Medulla oblongata (tissue), 1 donor: ENCODE measurements at regions not wholly inside any gene's neighbourhood (a gene's known extent, or its start where the extent isn't known, plus 50 kb on each side); places are given as distances from the start of the nearest gene placed in this dataset.
A peak's percentile ranks its signal among the peaks of the same experiment; 100 is the strongest.
"Not testable (repeated sequence)": the region's sequence is repeated elsewhere in the genome, so short reads cannot be mapped to it uniquely, and the experiment has no call there.

Experiments
- DNase-seq: peaks from one replicate; pipeline ENCODE4 v3.0.0-alpha.2; 2015; ENCODE audit errors: extremely low spot score

DNA sequence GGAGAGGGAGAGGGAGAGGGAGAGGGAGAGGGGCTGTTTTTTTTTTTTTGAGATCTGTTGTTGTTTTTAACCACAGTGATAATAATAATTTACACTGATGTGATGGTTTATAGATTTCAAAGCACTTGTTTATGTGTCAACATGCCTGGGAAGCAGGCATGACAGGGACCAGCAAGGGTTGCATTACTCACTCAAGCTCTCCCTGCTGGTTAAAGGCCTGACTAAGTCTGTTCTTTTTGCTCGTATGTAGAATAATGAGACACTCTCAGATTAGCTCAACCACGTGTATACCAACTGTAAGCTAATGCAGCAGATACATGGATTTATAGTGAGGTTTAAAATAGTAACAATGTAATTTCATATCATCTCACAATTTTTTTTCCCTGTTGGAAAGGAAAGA, 134.6 kb upstream of the BOD1L1 start:
- no peak for DNase-seq

- DNase-seq: no peak
These were observed 136.2 kb upstream of the BOD1L1 start for GRCh38 chr4:13763707-13764106.

DNA sequence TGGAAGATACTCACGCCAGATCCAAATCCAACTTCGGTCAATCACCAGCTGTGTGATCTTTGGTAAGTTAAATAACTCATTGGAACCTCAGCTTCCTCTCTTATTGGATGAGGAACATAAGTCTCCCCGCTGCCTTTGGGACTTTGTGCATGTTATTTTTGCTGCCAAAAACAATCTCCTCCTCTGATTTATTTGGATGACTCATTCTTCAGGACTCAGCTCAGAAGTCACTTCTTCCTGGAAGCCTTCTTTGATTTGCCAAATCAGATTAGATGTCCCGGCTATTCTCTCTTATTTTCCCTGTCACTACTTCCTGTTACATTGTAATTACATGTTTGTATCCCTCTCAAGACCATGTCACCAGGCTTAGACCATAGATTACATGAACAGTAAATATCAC, 138.0 kb upstream of the BOD1L1 start:
- DNase-seq: no peak

GRCh38 chr4:13766761-13767540, 139.4 kb upstream of the BOD1L1 start:
- DNase-seq: no peak

DNA sequence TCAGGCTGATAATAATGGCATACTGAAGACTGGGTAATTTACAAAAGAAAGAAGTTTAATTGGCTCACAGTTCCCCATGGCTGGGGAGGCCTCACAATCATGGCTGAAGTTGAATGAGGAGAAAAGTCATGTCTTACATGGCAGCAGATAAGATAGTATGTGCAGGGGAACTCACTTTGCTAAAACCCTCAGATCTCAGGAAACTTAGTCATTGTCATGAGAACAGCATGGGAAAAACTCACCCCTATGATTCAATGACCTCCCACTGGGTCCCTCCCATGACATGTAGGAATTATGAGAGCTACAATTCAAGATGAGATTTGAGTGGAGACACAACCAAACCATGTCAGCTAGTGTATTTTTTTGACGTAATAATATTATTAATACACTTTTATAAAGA, 149.8 kb upstream of the BOD1L1 start:
- DNase-seq: no peak

- DNase-seq: no peak
These were observed 150.8 kb upstream of the BOD1L1 start for GRCh38 chr4:13778367-13778766.

DNA sequence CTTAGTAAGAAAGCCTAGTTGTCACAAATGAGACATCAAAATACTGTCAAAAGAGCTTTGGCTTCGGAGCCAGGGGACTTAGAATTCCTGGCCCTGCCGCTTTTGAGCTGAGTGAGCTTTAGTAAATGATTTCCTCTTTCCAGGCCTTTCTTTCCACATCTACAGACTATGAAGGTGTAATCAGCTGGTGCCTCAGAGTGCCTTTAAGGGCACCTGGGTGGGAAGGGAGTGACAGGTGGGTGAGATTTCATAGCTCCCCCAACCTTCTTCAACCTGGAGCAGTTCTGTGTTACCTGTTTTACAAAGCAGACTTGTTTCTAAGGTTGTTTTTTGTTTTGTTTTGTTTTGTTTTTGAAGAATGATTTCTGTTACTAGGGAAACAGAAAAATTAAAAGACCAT, 154.7 kb upstream of the BOD1L1 start:
- DNase-seq: no peak

DNA sequence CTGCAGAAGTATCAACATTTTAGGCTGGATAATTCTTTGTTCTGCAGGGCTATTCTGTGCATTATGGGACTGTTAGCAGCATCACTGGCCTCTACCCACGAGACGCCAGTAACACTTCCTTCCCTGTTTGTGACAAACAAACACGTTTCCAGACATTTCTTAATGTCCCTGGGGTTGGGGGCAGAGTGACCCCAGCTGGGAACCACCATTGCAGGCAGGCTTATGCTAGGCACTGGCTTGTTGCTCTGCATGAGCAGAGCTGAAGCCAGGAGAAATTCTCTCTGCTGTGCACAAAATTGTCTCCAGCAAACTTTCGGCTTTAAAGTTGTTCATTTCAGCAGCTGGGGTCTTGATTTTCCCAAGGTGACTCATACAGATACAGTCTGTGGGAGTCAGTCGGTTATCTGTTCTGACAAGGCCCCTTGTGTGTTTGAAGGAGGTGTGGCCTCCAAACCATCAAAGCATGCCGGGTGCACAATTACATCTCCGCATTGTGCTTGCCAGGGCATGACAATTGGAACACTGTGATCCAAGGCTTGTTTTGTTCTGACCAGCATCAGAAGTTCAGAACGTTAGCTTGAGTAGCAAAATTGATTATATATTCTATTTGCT, 156.4 kb upstream of the BOD1L1 start:
- peak; percentile 91 for DNase-seq

GRCh38 chr4:13793020-13793710, 165.6 kb upstream of the BOD1L1 start:
- DNase-seq: no peak

DNA sequence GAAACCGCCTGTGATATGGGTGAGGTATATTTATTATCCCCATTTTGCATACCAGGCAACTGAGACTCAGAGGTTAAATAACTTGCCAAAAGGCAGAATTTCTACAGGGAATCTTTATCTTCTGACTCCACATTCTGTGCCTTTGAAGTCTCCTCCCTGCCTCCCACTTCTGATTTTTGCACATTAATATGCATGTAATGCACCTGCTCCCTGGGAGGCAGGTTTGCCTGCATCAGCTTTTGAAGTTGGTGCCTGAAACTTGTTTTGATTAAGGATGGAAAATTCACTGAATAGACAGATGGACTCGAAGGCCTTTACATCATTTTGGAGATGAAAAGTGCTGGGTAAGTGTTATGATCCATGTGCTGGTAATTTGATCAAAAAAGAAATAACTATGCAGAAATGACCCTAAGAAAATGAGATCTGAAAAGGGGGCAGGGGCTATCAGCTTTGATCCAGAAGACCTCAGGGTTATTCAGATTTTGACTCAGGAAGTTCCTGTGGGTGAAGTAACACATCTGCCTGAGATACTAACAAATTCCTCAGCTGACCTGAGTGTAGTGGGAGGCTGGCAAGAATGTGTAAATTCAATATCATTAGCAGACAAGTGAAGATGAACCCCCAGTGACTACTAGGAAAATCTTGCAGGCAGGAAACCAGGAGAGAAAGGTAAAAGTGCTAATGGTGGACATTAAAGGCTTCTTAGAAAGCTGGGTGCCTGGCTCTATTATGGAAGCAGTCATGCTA, 167.5 kb upstream of the BOD1L1 start:
- no peak for DNase-seq

GRCh38 chr4:13797061-13797460, 169.5 kb upstream of the BOD1L1 start:
- DNase-seq: no peak

DNA sequence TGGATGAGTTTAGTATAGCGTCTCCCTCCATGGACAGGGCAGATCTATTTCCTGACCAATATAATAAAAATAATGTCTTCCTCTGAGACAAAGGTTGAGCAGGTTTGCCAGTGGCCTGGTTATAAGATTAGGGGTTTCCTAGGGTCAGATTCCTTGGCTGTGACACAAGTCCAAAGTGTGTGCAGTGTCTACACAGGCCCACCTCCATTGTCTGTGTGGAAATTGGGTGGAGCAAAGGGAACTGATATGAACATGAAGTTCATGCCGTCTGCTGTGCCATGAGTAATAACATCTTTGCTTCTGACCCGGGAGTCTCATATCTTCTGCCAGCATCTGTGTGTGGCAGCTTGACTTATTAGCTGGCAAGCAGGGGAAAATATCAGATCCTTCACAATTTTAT, 187.7 kb upstream of the BOD1L1 start:
- DNase-seq: no peak

GRCh38 chr4:13816472-13816871, 188.9 kb upstream of the BOD1L1 start:
- DNase-seq: no peak

DNA sequence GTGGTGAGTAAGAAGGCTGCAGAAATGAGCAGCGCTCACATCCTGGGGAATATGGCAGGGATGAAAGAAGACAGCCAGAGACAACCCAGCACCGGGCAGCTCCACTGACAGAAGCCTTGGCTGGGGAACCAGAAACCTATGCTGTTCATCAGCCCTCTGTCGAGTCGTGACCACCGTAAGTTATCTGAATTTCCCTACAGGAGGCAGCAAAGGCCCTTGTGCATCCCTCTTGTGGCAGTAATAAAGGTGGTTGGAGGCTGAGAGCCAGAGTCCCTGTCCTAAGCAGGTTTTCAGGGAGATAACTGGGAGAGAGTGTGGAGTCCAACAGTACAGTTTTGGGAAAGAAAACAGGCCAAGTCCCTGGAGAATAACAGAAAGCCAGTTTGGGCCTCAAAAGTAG, 194.0 kb upstream of the BOD1L1 start:
- no peak for DNase-seq

DNA sequence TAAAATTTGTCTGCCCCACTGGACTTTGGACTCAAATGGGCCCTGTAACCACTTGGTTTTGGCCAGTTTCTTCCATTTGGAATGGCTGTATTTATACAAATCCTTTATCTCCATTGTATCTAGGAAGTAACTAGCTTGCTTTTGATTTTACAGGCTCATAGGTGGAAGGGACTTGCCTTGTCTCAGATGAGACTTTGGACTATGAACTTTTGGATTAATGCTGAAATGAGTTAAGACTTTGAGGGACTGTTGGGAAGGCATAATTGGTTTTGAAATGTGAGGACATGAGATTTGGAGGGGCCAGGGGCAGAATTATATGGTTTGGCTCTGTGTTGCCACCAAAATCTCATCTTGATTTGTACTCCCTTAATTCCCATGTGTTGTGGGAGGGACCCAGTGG, 198.3 kb upstream of the BOD1L1 start:
- DNase-seq: not testable (repeated sequence)

DNA sequence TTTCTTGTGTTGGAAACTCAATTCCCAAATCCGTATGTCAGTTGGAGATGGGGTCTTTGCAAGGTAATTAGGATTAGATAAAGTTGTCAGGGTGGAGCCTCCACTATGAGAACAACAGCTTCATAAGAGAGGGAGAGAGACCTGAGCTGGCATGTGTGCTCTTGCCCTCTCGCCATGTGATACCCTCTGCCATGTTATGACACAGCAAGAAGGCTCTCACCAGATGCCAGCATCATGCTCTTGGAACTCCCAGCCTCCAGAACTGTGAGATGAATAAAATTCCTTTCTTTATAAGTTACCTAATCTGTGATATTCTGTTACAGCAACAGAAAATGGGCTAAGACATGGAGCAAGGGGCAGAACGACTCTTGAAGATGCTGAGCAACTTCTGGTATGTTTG, 201.9 kb upstream of the BOD1L1 start:
- no peak for DNase-seq

- no peak for DNase-seq
These were observed 202.9 kb upstream of the BOD1L1 start for GRCh38 chr4:13830449-13830848.

- DNase-seq: no peak
These were observed 205.8 kb upstream of the BOD1L1 start for GRCh38 chr4:13833171-13833804.

DNA sequence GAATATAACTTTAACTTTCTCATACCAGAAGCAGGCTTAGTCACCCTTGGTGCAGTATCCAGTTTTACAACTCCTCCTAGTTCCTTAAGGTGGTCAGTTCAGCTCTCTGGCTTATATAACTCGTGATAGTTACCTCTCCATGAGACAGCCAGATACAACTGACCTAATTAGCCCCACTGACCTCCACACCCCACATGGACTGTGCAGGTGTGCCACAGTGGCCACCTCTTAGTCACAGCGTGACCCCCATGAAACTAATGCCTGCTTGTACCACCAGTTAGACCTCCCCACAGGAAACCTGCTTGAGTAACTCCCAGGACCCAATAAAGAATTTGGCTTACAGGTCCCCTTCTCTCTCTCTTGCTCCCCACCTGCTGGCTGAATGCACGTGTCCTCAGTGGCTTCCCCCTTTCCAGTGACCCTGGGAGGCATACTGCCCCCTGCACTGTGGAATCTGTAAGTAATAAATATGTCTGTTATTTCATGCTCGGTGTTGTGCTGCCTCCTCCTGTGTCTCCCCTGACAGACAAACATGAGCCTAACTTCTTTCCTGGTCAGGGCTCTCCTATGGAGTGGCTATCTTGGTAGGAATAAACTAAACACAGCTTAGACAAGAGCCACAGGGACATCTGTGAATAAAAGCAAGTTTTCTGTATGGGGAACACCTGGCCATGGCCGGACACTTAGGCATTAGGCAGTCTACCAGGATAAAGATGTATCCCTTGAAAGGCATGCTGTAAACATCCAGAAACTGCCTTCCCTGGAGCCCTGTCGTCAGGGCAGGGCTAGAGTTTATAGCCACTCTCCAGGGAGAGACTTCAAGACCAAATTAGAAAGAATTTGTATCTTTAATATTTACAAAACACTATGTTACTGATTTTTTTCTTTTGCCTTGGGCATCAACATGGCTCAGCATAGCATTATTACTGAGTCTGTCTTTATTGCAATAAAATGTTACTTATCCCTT, 209.7 kb upstream of the BOD1L1 start:
- no peak for DNase-seq

DNA sequence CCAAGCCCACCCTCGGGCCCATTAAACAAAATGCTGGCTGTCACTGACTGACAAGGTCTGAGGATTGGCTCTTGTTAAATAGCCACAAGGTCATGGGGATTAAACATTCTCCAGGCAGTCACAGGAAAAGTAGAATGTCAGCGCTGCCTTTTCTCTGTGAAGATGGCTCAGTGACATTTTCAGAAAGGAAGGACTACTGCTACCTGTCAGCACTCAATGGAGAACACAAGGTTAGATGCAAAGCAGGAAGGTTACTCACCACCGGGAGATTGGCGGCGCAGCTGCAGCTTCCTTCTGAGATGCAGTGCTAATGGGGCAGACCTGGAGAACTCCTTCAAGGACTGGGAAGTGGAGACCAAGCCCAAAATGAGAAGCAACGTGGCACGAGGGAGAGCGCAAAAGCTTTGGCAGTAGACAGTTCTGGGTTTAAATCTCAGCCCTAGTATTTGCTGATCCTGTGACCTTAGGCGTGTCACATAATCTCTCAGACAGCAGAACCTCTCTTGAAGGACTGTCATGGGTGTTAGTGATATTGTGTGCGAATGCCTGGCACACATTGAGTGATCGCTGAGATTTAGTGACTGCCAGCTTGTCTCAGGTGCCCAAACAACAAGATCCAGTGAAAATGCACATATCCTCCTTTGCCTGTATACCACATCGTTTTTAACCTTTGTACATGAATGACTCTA, 213.1 kb upstream of the BOD1L1 start:
- no peak for DNase-seq
